ENCODE measurements at regions not wholly inside any gene's neighbourhood (a gene's known extent, or its start where the extent isn't known, plus 50 kb on each side); places are given as distances from the start of the nearest gene placed in this dataset.

GRCh38 chr4:34258176-34258575 is 1986.1 kb downstream of the ARAP2 start:
- TF ChIP-seq CTCF (IDR thresholded peaks at IDR 0.05): no peak
- TF ChIP-seq POLR2A (IDR thresholded peaks at IDR 0.05): no peak
- Histone ChIP-seq H3K4me3 (no peak overlapping the region), H3K4me1 (replicated peaks in 1 of 2) (no peaks in the 10 kb centered on the region), H3K9me3 (replicated peaks in 1 of 3) (no peaks in the 10 kb centered on the region), H3K36me3 (replicated peaks in 1 of 2) (no peaks in the 10 kb centered on the region), H3K27me3 (no peaks in the 10 kb centered on the region), H3K27ac (no peak overlapping the region)
- 65 to 72% (median 69%) methylated on average over 2 of the region's 2 CpGs for WGBS, 4 donors
- DNase-seq: no peak
- intact Hi-C loops (cut with DNase I): no loop called here

- no peak overlapping the region for H3K27ac ChIP-seq
- no peak overlapping the region for H3K4me3 ChIP-seq
- no peaks in the 10 kb centered on the region for H3K27me3 ChIP-seq
- H3K4me1 ChIP-seq (replicated peaks in 1 of 2): no peaks in the 10 kb centered on the region
- intact Hi-C loops (cut with DNase I): no loop called here
- H3K36me3 ChIP-seq (replicated peaks in 1 of 2): no peaks in the 10 kb centered on the region
- no peaks in the 10 kb centered on the region for H3K9me3 ChIP-seq (replicated peaks in 1 of 3)
- TF ChIP-seq CTCF (IDR thresholded peaks at IDR 0.05) (no peak), POLR2A (IDR thresholded peaks at IDR 0.05) (no peak)
- DNase-seq: no peak
- 43 to 73% (median 61%) methylated on average over 1 to 2 of the region's 2 CpGs for WGBS, 4 donors
These were observed 1982.5 kb downstream of the ARAP2 start for GRCh38 chr4:34261799-34262314.

GRCh38 chr4:34269613-34270012 is 1974.7 kb downstream of the ARAP2 start:
- intact Hi-C loops (cut with DNase I): no loop called here
- no peaks in the 10 kb centered on the region for H3K4me1 ChIP-seq (replicated peaks in 1 of 2)
- no peaks in the 10 kb centered on the region for H3K36me3 ChIP-seq (replicated peaks in 1 of 2)
- TF ChIP-seq CTCF (IDR thresholded peaks at IDR 0.05) (no peak), POLR2A (IDR thresholded peaks at IDR 0.05) (no peak)
- no peaks in the 10 kb centered on the region for H3K27me3 ChIP-seq
- H3K27ac ChIP-seq: no peak overlapping the region
- no peak for DNase-seq
- 69 to 90% (median 79%) methylated on average over 1 of the region's 1 CpG for WGBS, 4 donors
- H3K9me3 ChIP-seq (replicated peaks in 1 of 3): no peaks in the 10 kb centered on the region
- H3K4me3 ChIP-seq: no peak overlapping the region

GRCh38 chr4:34271479-34272355 is 1972.6 kb downstream of the ARAP2 start:
- H3K27me3 ChIP-seq: no peaks in the 10 kb centered on the region
- intact Hi-C loops (cut with DNase I): no loop called here
- no peaks in the 10 kb centered on the region for H3K36me3 ChIP-seq (replicated peaks in 1 of 2)
- TF ChIP-seq CTCF (IDR thresholded peaks at IDR 0.05): no peak
- TF ChIP-seq POLR2A (IDR thresholded peaks at IDR 0.05): no peak
- H3K4me3 ChIP-seq: no peak overlapping the region
- no peak overlapping the region for H3K27ac ChIP-seq
- H3K4me1 ChIP-seq (replicated peaks in 1 of 2): no peaks in the 10 kb centered on the region
- DNase-seq: no peak
- H3K9me3 ChIP-seq (replicated peaks in 1 of 3): no peaks in the 10 kb centered on the region
- WGBS, 4 donors: 68 to 80% (median 72%) methylated on average over 5 of the region's 5 CpGs

All from adrenal gland (tissue), 9 donors.